ENCODE measurements at regions not wholly inside any gene's neighbourhood (a gene's known extent, or its start where the extent isn't known, plus 50 kb on each side); places are given as distances from the start of the nearest gene placed in this dataset.

- TF ChIP-seq POLR2A (IDR thresholded peaks at IDR 0.05; ENCODE audit: low read depth), result no peak
- TF ChIP-seq CTCF (IDR thresholded peaks at IDR 0.05), result no peak
- no peak for TF ChIP-seq POLR2AphosphoS5 (IDR thresholded peaks at IDR 0.05)
These were observed 469.4 kb downstream of the FOXG1 start for GRCh38 chr14:29235991-29236390.
